Muscle of back (tissue), 3 donors: ENCODE measurements at regions not wholly inside any gene's neighbourhood (a gene's known extent, or its start where the extent isn't known, plus 50 kb on each side); places are given as distances from the start of the nearest gene placed in this dataset.
"Not testable (repeated sequence)": the region's sequence is repeated elsewhere in the genome, so short reads cannot be mapped to it uniquely, and the experiment has no call there.

Experiments
- DNase-seq, 3 donors: peaks; one replicate each; pipeline versions ENCODE4 v3.0.0 to v3.0.0-alpha.2; 2013

DNA sequence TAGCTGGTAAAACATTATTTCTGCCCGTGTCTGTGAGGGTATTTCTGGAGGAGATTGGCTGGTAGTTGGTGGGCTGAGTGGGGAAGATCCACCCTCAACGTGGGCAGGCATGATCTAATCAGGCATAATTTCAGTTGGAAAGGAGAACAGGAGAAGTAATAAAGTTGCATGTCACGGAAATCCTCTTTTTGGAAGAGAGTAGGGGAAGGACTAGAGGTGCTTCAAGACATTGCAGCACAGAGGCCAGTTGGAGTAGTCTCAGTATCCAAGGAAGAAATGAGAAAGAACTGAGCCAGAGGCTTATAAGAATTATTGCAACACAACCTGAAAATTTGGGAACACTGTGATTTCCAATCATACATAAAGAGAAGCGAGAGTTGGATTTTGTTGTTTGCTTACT, 1155.1 kb downstream of the FAM181B start:
- no peak for DNase-seq

GRCh38 chr11:81574301-81574700, 1159.4 kb downstream of the FAM181B start:
- DNase-seq, result no peak

DNA sequence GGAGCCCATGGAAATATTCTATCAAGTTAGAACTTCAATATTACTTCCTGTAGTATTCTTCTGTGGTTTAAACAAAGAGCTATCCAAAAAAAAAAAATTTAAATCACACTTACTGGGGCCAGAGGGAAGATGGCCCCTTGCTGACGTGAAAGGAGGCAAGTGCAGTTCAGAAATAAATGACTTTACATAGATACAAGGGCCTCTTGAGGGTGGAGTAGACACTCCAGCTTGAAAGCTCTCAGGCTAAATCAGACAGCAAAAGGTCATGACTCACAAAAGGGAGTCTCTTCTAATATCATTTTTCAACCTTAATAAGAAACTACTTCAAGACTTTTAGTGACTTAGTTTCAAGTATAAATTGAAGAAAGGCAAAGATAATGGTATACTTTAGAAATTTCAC, 1160.3 kb downstream of the FAM181B start:
- DNase-seq, result no peak

DNA sequence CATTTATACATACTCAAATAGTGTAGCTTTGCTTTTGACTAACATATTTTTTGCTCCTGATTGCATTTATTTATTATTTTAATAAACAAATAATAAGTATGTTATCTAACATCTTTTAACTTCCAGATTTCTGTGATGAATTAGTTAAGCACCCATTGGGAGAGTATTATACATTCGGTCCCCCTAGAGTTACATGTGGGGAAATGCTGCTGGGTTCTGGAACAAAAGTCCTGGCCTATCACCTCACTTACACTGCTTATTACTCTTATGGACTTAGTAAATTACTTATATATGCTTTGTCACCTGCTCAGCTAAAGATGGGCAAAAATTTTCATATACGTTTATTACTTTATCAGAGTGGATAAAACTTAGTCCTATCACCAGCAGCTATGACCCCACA, 1163.0 kb downstream of the FAM181B start:
- DNase-seq, result no peak

- no peak for DNase-seq
Measured at GRCh38 chr11:81569999-81570398, 1163.7 kb downstream of the FAM181B start.

DNA sequence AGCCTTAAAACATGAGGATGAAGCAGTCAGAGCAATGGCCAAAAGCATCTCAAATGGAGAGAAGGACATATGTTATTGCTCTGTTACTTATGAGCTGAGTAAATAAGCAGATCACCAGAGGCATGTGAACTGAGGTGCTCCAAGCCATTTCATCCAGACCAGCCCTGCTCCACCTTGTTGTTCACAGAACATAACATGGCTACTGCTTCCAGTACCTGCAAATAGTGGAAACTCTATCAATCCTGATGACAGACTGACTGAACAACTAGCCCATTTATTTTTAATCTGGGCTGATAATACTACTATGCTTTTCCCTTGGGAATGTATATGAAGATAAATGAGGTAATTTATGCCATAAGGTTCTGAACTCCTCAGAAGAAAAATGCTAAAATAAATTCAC, 1164.7 kb downstream of the FAM181B start:
- no peak for DNase-seq

DNA sequence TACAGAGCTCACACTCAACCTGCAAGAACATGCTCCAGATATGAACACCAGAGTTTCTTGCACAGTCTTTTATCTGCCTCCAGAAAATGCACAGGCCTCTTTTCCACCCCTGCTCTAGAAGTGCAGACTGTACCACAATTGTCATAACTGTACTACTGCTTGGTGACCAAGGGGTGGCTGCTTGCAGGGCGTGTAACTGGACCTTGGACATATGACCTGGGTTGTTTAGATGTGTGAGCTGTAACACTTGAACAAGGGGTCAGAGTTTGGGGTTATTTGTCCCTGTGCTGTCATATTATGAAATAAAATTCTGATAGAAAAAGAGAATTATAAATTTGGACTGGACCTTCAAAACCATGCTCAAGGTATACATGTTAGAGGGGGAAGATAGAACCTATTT, 1185.5 kb downstream of the FAM181B start:
- no peak for DNase-seq

DNA sequence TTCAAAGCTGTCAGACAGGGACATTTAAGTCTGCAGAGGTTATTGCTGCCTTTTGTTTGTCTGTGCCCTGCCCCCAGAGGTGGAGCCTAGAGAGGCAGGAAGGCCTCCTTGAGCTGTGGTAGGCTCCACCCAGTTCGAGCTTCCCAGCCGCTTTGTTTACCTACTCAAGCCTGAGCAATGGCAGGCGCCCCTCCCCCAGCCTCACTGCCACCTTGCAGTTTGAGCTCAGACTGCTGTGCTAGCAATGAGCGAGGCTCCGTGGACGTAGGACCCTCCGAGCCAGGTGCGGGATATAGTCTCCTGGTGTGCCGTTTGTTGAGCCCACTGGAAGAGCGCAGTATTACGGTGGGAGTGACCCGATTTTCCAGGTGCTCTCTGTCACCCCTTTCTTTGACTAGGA, 1193.9 kb downstream of the FAM181B start:
- not testable (repeated sequence) for DNase-seq

DNA sequence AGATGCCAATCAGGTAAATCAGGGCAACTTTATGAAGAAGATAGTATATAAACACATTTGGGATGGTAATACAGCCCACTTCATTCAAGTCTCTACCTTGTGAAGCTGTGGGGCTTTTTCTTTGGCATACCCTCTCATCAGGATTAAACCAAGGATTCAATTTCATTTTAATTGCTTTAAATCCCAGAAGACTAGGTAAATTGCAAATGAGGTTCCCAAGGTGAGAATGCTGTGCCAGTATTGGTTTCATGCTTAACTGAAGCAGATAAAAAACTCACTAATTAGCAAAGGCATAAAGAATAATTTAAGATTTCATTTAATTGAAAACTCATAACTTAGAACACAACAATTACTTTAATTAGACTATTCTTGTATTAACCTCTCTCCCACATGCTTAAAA, 1218.1 kb downstream of the FAM181B start:
- no peak for DNase-seq

GRCh38 chr11:81497202-81497804, 1236.4 kb downstream of the FAM181B start:
- DNase-seq, result peak; percentile 8 to 43 (median 23)

DNA sequence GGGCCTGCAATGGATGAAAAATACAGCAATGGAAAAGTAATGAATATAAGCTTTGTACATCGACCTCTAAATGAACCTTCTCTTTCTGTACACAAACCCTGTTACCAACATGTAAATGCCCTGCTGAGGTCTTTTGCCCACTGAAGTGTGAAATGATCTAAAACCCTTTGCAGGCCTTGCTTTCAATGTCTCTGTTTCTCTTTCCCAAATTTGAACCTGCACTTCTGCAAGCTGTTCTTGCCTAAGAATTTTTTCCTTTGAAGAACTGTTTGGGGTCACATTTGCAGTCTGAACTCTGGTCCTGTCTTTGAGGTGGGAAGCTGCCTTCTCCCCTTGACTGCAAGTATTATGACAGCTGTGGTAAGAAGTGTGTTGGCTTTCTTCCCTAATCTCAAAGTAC, 1237.1 kb downstream of the FAM181B start:
- no peak for DNase-seq

DNA sequence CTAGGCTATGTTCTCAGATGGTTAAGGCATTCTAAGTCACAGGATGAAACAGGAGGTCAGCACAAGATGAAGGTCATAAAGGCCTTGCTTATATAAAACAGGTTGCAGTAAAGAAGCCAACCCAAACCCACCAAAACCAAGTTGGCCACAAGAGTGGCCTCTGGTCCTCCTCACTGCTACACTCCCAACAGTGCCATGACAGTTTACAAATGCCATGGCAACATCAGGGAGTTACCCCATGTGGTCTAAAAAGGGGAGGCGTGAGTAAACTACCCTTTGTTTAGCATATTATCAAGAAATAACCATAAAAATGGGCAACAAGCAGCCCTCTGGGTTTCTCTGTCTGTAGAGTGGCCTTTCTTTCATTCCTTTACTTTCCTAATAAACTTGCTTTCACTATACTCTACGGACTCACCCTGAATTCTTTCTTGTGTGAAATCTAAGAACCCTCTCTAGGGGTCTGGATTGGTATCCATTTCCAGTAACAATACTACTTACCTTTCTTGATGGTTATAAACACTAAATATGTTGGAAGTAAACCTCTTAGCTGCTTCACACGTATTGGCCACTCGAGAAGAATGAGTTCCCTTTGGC, 1237.9 kb downstream of the FAM181B start:
- no peak for DNase-seq

DNA sequence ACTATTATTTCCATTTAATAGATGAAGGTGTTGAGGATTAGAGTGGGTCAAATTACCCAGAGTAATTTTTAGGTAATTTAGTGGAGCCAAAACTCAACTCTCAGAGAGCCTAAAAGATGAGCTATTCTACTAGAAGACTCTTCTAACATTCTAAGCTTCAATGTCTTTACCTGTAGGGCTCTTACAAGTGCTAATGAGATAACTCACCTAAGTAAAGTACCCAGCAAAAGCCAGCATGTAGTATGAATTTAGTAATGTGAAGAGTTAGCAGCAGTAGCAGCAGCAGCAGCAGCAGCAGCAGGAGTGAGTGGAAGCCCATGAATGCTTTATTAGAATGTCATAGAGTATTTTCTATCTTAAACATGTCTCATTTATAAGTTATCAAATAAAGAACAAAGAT, 1239.2 kb downstream of the FAM181B start:
- DNase-seq, result no peak

- no peak for DNase-seq
Measured at GRCh38 chr11:81492923-81493445, 1240.7 kb downstream of the FAM181B start.

DNA sequence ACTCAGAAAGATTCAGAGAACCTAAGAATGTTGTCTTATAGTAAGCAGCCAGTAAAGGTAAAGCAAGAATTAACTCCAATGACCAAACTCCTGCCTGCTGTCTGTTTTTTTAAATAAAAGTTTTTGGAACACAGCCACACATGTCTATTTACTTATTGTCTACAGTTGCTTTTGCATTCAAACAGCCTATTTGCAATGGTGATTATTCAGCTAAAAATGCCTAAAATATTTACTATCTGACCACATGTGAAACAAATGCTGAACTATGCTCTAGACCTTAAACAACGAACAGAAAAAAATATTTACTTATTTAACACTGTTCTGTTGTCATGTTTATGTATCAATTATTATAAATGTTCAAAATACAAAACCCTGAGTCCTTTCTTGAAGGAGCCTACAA, 1246.6 kb downstream of the FAM181B start:
- no peak for DNase-seq

DNA sequence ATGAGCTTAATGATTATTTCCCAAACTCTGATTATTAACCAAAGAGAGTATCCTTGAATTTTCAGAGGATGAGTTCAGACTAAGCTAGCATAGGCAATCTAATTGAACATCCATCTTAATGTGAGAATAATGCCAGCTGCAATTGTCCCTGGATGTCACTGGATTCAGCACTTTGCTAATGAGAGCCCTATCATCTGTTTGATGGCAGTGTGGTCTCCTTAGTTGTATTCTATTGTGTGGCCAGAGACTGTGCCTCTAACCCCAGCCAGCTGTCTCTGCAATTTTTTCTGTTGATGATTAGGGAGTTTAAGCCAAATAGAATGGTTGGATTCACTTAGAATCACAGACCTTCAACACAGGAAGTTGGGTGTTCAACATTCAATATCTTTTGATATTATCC, 1249.5 kb downstream of the FAM181B start:
- DNase-seq, result no peak

- DNase-seq, result no peak
Measured at GRCh38 chr11:81477277-81477676, 1256.4 kb downstream of the FAM181B start.

DNA sequence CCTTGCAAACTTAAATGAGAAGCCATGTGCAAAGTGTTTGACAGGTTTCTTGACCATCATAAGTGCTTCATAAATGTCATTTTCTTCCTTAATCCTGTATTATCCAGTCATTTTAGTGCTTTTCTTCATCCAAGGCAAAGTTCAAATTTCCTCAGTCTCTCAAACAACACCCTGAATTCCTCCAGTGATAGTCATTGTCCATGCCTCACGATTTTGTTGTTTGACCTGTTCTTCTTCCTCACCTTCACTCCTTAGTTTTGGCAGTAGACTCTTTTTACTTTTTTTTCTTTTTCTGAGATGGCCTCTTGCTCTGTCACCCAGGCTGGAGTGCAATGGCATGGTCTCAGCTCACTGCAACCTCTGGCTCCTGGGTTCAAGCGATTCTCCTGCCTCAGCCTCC, 1257.3 kb downstream of the FAM181B start:
- no peak for DNase-seq

DNA sequence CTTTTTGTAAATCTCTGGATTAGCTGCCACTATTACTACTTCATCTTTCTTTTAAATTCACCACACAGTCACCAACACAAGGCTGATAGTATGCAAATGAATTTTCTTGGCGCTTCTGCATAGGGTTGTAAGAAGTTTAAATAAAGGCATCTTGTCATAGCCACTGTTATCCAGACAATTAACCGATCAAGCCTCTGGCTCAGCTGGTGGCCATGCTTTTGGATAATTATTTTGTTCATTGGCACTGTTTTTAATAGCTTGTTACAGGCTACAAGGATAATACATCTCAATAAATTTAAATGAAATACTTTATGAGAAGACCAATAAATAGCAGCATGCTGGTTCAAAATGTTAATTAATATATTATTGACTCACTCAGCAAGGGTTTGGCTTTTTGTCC, 1261.0 kb downstream of the FAM181B start:
- no peak for DNase-seq

DNA sequence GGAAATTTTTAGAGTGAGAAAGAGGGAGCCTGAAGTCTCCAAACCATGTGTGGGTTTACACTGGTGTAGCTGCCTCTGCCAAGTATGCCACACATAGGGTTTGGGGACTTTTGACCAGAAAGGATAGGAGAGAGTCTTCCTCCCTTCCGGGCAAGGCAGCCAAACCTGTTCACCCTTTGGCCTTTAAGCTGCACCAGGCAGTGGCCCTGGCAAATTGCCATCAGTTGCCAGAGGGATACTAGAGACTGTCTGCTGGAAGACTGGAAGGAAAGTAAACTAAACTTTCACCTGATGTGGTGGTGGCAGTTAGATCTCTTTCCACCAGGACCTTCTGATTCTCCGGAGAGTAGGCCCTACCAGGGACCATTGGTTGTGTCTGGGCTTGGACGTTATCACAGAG, 1263.2 kb downstream of the FAM181B start:
- DNase-seq, result no peak

- no peak for DNase-seq
Measured at GRCh38 chr11:81459766-81460306, 1273.8 kb downstream of the FAM181B start.

DNA sequence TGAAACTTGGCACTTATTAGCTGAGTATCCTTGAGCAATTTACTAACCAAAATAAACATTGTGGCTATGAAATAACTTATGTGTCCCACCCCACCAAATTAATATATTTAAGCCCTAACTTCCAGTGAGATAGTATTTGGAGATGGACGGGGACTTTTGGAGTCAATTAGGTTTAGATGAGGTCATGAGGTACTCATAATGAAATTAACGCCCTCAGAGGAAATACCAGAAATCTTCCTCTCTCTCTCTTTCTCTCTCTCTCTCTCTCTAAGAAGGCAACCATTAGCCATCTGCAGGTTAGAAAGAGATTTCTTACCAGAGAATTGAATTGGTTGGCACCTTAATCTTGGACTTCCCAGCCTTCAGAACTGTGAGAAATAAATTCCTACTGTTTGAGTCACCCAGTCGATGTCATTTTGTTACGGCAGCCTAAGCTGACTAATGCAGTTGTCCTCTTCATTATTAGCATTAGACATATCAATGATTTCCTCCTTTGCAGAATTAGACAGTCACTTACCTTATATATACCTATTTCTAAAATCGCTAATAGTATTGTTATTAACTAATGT, 1284.0 kb downstream of the FAM181B start:
- DNase-seq, result no peak

GRCh38 chr11:81444297-81444696, 1289.4 kb downstream of the FAM181B start:
- DNase-seq, result no peak
